SU-DHL-6 (cell line): ENCODE measurements at regions not wholly inside any gene's neighbourhood (a gene's known extent, or its start where the extent isn't known, plus 50 kb on each side); places are given as distances from the start of the nearest gene placed in this dataset.

Source experiments
- H2AFZ ChIP-seq: fragments of 200-600 bp; sonication (generic); 2 replicates; pipeline ENCODE4 v1.6.1; 2014; ENCODE audit warnings: low read depth, mild to moderate bottlenecking, moderate library complexity, mixed read lengths, antibody characterized with exemption, low read length; ENCODE audit not compliant: severe bottlenecking
- H3F3A ChIP-seq: fragments of 200-600 bp; shearing (Covaris generic); 2 replicates; pipeline ENCODE4 v1.6.0; 2016; ENCODE audit warnings: antibody characterized with exemption, mild to moderate bottlenecking; ENCODE audit not compliant: insufficient read depth
- H3K27ac ChIP-seq: fragments of 200-600 bp; sonication (generic); 2 replicates; pipeline ENCODE4 v1.5.1; 2016; ENCODE audit warnings: low read depth, mild to moderate bottlenecking, low read length, moderate library complexity, mixed read lengths
- H3K27me3 ChIP-seq: fragments of 200-600 bp; sonication (generic), shearing (Covaris generic); 2 replicates; pipeline ENCODE4 v1.6.0; 2014; ENCODE audit warnings: mild to moderate bottlenecking, low read length
- H3K36me3 ChIP-seq: fragments of 200-600 bp; sonication (generic); 2 replicates; pipeline ENCODE4 v1.6.1; 2014; ENCODE audit warnings: mild to moderate bottlenecking, low read length, mixed read lengths
- H3K4me2 ChIP-seq: fragments of 300-600, 200-600 bp; shearing (Covaris generic), sonication (generic); 2 replicates; pipeline ENCODE4 v1.6.0; 2014; ENCODE audit warnings: low read length, low read depth, mild to moderate bottlenecking; ENCODE audit not compliant: poor library complexity, severe bottlenecking
- H3K4me3 ChIP-seq: fragments of 200-600 bp; sonication (generic); 2 replicates; pipeline ENCODE4 v1.5.1; 2014; ENCODE audit warnings: antibody characterized with exemption, low read length, mild to moderate bottlenecking, mixed read lengths; ENCODE audit not compliant: insufficient read depth, poor library complexity, severe bottlenecking
- H3K79me2 ChIP-seq: fragments of 200-600 bp; sonication (generic); 2 replicates; pipeline ENCODE4 v1.6.1; 2014; ENCODE audit warnings: mild to moderate bottlenecking, low read length, moderate library complexity; ENCODE audit not compliant: insufficient read depth
- H3K9ac ChIP-seq: fragments of 200-600 bp; sonication (generic); 2 replicates; pipeline ENCODE4 v1.7.0; 2014; ENCODE audit warnings: mild to moderate bottlenecking, low read length
- H3K9me2 ChIP-seq: fragments of 200-600 bp; sonication (generic); replicated peaks from 2 replicates; pipeline ENCODE4 v1.6.1; 2014; ENCODE audit warnings: low read length; ENCODE audit not compliant: insufficient read depth
- H3K9me3 ChIP-seq: fragments of 200-600 bp; sonication (generic); 2 replicates; pipeline ENCODE4 v1.6.1; 2014; ENCODE audit warnings: low read length, mixed read lengths; ENCODE audit not compliant: insufficient read depth
- H4K20me1 ChIP-seq: fragments of 200-600 bp; sonication (generic); 2 replicates; pipeline ENCODE4 v1.6.1; 2014; ENCODE audit warnings: low read depth, mild to moderate bottlenecking, antibody characterized with exemption, low read length, moderate library complexity, mixed read lengths
- EZH2phosphoT487 ChIP-seq: fragments of 200-600 bp; sonication (generic), shearing (Covaris generic); conservative IDR thresholded peaks from 2 replicates; pipeline ENCODE4 v1.6.1; 2018; ENCODE audit warnings: mild to moderate bottlenecking, antibody characterized with exemption, low read length, moderate library complexity, mixed read lengths
- TF ChIP-seq, protein P1 (sequence below): fragments of 200-600 bp; sonication (generic); IDR thresholded peaks from one replicate; pipeline ENCODE4 v1.5.1; 2017; ENCODE audit warnings: antibody characterized with exemption, mild to moderate bottlenecking, low read length, moderate library complexity; ENCODE audit not compliant: insufficient read depth, poor library complexity, severe bottlenecking

DNA sequence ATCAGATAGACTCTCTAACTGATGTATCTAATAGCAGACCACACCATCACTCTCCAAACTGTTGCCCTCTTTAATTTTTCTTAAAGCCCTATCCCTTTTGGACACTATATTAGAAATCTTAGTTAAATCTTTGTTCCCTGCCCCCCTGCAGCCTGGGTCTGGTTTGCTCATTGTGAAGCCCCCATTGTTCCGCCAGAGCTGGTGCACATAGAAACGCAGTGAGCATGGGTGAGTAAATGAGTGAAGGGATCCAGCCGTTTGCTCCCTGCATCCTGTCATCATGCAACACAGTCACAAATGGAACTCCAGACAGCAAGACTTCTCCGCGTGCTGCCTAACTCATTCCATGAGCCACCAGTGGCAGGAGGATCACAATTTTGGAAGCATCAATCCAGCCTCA, 402.5 kb downstream of the PREX1 start:
- no peaks in the 10 kb centered on the region for H3K9me3 ChIP-seq
- no peaks in the 10 kb centered on the region for H3K27me3 ChIP-seq
- no peaks in the 10 kb centered on the region for H3K79me2 ChIP-seq
- no peaks in the 10 kb centered on the region for H3K36me3 ChIP-seq
- H3K4me3 ChIP-seq, result no peak overlapping the region
- H4K20me1 ChIP-seq, result no peaks in the 10 kb centered on the region
- no peak for TF ChIP-seq EZH2phosphoT487
- TF ChIP-seq, protein P1, sequence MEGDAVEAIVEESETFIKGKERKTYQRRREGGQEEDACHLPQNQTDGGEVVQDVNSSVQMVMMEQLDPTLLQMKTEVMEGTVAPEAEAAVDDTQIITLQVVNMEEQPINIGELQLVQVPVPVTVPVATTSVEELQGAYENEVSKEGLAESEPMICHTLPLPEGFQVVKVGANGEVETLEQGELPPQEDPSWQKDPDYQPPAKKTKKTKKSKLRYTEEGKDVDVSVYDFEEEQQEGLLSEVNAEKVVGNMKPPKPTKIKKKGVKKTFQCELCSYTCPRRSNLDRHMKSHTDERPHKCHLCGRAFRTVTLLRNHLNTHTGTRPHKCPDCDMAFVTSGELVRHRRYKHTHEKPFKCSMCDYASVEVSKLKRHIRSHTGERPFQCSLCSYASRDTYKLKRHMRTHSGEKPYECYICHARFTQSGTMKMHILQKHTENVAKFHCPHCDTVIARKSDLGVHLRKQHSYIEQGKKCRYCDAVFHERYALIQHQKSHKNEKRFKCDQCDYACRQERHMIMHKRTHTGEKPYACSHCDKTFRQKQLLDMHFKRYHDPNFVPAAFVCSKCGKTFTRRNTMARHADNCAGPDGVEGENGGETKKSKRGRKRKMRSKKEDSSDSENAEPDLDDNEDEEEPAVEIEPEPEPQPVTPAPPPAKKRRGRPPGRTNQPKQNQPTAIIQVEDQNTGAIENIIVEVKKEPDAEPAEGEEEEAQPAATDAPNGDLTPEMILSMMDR, result no peak
- no peak overlapping the region for H2AFZ ChIP-seq
- H3K9ac ChIP-seq, result no peak overlapping the region
- H3K9me2 ChIP-seq, result no peaks in the 10 kb centered on the region
- no peaks in the 10 kb centered on the region for H3F3A ChIP-seq
- H3K4me2 ChIP-seq, result no peak overlapping the region
- no peak overlapping the region for H3K27ac ChIP-seq

GRCh38 chr20:48422242-48422960, 405.4 kb downstream of the PREX1 start:
- H2AFZ ChIP-seq, result no peak overlapping the region
- H3K4me2 ChIP-seq, result no peak overlapping the region
- H3F3A ChIP-seq, result no peaks in the 10 kb centered on the region
- TF ChIP-seq EZH2phosphoT487, result no peak
- TF ChIP-seq, protein P1, result no peak
- H3K4me3 ChIP-seq, result no peak overlapping the region
- no peaks in the 10 kb centered on the region for H3K36me3 ChIP-seq
- H3K9me2 ChIP-seq, result no peaks in the 10 kb centered on the region
- no peak overlapping the region for H3K27ac ChIP-seq
- H3K79me2 ChIP-seq, result no peaks in the 10 kb centered on the region
- H4K20me1 ChIP-seq, result no peaks in the 10 kb centered on the region
- H3K27me3 ChIP-seq, result no peaks in the 10 kb centered on the region
- H3K9me3 ChIP-seq, result no peaks in the 10 kb centered on the region
- no peak overlapping the region for H3K9ac ChIP-seq

- no peaks in the 10 kb centered on the region for H4K20me1 ChIP-seq
- no peaks in the 10 kb centered on the region for H3K36me3 ChIP-seq
- no peaks in the 10 kb centered on the region for H3K27me3 ChIP-seq
- H3K9me3 ChIP-seq, result no peaks in the 10 kb centered on the region
- H3K4me3 ChIP-seq, result no peak overlapping the region
- H3K9ac ChIP-seq, result no peak overlapping the region
- TF ChIP-seq, protein P1, result no peak
- TF ChIP-seq EZH2phosphoT487, result no peak
- H3K27ac ChIP-seq, result no peak overlapping the region
- H3K9me2 ChIP-seq, result no peaks in the 10 kb centered on the region
- H3F3A ChIP-seq, result no peaks in the 10 kb centered on the region
- H2AFZ ChIP-seq, result no peak overlapping the region
- H3K79me2 ChIP-seq, result no peaks in the 10 kb centered on the region
- no peak overlapping the region for H3K4me2 ChIP-seq
Measured at GRCh38 chr20:48421547-48421946, 406.3 kb downstream of the PREX1 start.
